ENCODE measurements at regions not wholly inside any gene's neighbourhood (a gene's known extent, or its start where the extent isn't known, plus 50 kb on each side); places are given as distances from the start of the nearest gene placed in this dataset.

DNA sequence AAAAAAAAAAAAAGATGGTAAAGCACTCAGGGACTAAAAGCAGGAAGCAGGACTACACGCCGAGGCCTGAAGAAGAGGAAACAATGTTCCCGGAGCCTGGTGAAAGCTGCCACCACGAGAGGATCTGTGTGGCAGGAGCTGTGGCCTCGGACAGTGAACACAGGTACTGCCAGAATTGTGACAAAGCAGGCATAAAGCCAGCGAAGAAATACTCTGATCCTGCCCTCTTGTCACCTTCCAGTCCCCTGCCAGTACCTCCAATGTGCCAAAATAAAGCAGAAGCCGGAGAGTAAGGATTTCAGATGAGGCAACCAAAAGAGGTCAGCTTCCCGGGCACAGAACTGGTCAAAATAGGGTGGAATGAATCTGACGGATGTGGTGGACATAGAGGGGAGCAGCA lies 211.5 kb upstream of the TARS1 start:
- Histone ChIP-seq H3K27ac (ENCODE audit: low read depth in 1 of 2, low read length in 2 of 2) (peak overlapping the region; percentile 2 to 47), H3K4me1 (ENCODE audit: control insufficient read depth in 1 of 2, insufficient read depth in 2 of 2, low read length in 2 of 2) (peaks cover 5 to 8% of the 10 kb centered on the region in 2 donors), H3K9me3 (ENCODE audit: control insufficient read depth, low read length) (no peaks in the 10 kb centered on the region), H3K4me3 (ENCODE audit: low read length in 2 of 2) (no peak overlapping the region), H3K27me3 (ENCODE audit: control insufficient read depth in 1 of 2, insufficient read depth in 2 of 2, low read length in 1 of 2) (no peaks in the 10 kb centered on the region), H3K36me3 (ENCODE audit: control insufficient read depth in 1 of 2, insufficient read depth in 2 of 2, low read length in 1 of 2) (no peaks in the 10 kb centered on the region)
- intact Hi-C loops (cut with DNase I) = no loop called here
- WGBS, 2 donors = 4 to 8% methylated on average over 9 of the region's 9 CpGs
- DNase-seq (no peak), ATAC-seq (ENCODE audit: low FRiP score) (no peak)

DNA sequence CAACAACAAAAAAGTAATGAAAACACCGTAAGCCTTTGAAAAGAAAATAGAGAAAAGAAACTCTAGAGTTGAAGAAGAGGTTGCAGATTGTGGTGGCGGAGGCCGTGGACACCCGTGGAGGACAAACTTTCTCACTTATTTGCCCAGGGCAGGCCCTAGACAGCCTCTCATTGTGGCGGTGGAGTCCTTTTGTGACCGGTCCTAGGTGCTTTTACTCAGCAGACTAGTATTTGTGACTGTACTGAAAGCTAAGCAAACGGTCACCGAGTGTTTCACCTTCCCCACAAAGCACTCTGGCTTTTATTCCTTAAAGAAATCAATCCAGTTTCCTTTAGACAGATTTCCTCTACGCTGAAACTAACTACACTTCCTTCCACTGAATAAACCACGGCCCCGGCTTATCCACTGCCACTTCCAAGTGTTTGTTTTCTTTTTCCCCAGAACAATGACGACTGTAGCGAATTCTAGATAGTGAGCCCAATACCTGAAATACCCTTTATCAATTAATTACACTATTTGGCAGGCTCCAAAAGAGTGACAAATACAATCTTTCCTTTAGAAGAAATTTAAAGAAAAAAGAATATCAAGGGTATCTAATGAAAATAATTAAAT lies 210.2 kb upstream of the TARS1 start:
- WGBS, 2 donors = 21 to 45% methylated on average over 13 of the region's 13 CpGs
- ATAC-seq (ENCODE audit: low FRiP score) = no peak
- H3K4me3 ChIP-seq (ENCODE audit: low read length in 2 of 2) = no peak overlapping the region
- no peak for DNase-seq
- H3K27me3 ChIP-seq (ENCODE audit: control insufficient read depth in 1 of 2, insufficient read depth in 2 of 2, low read length in 1 of 2) = no peaks in the 10 kb centered on the region
- no peaks in the 10 kb centered on the region for H3K9me3 ChIP-seq (ENCODE audit: control insufficient read depth, low read length)
- peaks cover 5 to 8% of the 10 kb centered on the region in 2 donors for H3K4me1 ChIP-seq (ENCODE audit: control insufficient read depth in 1 of 2, insufficient read depth in 2 of 2, low read length in 2 of 2)
- peak overlapping the region in 1 of 2 donors; percentile 36 for H3K27ac ChIP-seq (ENCODE audit: low read depth in 1 of 2, low read length in 2 of 2)
- H3K36me3 ChIP-seq (ENCODE audit: control insufficient read depth in 1 of 2, insufficient read depth in 2 of 2, low read length in 1 of 2) = no peaks in the 10 kb centered on the region
- intact Hi-C loops (cut with DNase I) = no loop called here

DNA sequence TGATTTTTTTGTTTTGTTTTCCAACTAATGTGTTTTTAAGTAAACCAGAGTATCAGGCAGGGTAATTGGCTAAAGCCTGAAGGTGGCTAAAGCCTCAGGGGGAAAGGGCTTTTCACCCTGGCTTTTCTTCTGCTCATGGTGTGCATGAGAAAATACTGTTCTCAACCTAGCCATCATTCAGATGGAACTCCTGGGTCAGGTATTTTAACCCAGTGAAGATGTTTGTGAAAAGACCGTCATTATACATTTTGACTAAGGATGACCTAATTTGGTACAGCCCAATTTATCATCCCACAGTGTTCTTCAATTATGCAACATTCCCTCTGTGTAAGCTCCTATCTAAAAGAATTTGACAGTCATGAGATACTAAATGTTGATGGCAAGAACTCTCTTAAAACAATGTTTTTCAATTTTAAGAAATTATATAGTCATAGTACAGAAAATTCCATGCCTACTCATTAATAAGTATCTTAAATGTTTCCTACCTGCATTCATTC lies 209.5 kb upstream of the TARS1 start:
- ATAC-seq (ENCODE audit: low FRiP score) (no peak), DNase-seq (no peak)
- 83 to 88% methylated on average over 1 of the region's 1 CpG for WGBS, 2 donors
- no peak overlapping the region for H3K4me3 ChIP-seq (ENCODE audit: low read length in 2 of 2)
- no peaks in the 10 kb centered on the region for H3K36me3 ChIP-seq (ENCODE audit: control insufficient read depth in 1 of 2, insufficient read depth in 2 of 2, low read length in 1 of 2)
- intact Hi-C loops (cut with DNase I) = no loop called here
- peaks cover 5 to 8% of the 10 kb centered on the region in 2 donors for H3K4me1 ChIP-seq (ENCODE audit: control insufficient read depth in 1 of 2, insufficient read depth in 2 of 2, low read length in 2 of 2)
- no peaks in the 10 kb centered on the region for H3K9me3 ChIP-seq (ENCODE audit: control insufficient read depth, low read length)
- no peak overlapping the region for H3K27ac ChIP-seq (ENCODE audit: low read depth in 1 of 2, low read length in 2 of 2)
- H3K27me3 ChIP-seq (ENCODE audit: control insufficient read depth in 1 of 2, insufficient read depth in 2 of 2, low read length in 1 of 2) = no peaks in the 10 kb centered on the region

DNA sequence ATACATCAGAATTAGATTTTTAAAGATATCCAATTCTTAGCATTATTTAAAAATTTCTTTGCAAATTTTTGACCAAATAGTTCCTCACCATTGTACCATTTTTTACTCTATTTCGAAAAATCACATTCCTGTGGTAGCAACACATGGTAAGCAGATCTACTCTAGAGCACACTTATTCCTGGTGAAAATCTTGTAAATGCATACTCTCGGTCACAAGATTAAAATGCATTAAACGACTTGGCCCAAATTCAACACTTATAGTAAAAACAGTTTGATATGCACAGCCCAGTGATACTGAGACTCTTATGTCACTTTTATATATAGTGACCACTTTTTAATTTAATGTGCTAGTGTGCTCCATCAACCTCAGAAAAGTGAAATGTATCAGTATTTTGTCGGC lies 208.8 kb upstream of the TARS1 start:
- DNase-seq = no peak
- 74 to 77% methylated on average over 4 of the region's 4 CpGs for WGBS, 2 donors
- H3K4me3 ChIP-seq (ENCODE audit: low read length in 2 of 2) = no peak overlapping the region
- peaks cover 5 to 8% of the 10 kb centered on the region in 2 donors for H3K4me1 ChIP-seq (ENCODE audit: control insufficient read depth in 1 of 2, insufficient read depth in 2 of 2, low read length in 2 of 2)
- H3K27ac ChIP-seq (ENCODE audit: low read depth in 1 of 2, low read length in 2 of 2) = no peak overlapping the region
- H3K36me3 ChIP-seq (ENCODE audit: control insufficient read depth in 1 of 2, insufficient read depth in 2 of 2, low read length in 1 of 2) = no peaks in the 10 kb centered on the region
- H3K9me3 ChIP-seq (ENCODE audit: control insufficient read depth, low read length) = no peaks in the 10 kb centered on the region
- no peak for ATAC-seq (ENCODE audit: low FRiP score)
- intact Hi-C loops (cut with DNase I) = no loop called here
- no peaks in the 10 kb centered on the region for H3K27me3 ChIP-seq (ENCODE audit: control insufficient read depth in 1 of 2, insufficient read depth in 2 of 2, low read length in 1 of 2)

DNA sequence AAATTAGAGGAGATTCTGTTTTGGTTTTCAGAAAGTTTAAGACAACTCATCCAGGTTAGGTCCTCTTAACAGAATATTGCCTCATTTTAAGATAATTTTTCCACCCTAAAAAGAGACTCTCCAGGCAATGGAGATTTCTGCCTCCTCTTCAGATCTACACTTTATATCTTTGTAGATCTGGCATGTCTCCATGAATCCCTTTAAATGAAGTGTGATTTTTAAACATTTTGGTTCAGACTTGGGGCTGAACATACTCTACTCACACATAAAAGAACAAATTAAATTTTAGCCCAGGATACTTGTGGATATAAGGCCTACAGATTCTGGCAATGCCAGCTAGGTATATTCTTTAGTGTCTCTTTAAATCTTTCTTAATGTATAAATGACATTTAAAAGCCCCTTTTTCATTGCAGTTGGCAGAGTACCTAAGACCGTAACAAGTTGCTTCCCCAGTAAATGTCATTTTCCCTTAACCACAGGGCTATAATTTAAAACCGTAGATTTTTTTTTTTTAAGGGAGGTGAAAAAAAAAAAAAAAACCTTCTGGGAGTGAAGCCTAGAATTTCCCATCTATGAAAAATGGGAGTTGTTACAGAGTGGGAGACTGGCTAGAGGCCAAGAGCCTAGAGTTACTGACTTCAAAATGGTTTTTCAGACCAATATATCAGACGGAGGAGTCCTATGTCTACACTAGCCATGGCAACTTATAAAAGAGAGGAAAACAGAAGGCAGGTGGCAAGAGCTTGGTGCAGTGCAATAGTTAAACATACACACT lies 207.8 kb upstream of the TARS1 start:
- no peaks in the 10 kb centered on the region for H3K27me3 ChIP-seq (ENCODE audit: control insufficient read depth in 1 of 2, insufficient read depth in 2 of 2, low read length in 1 of 2)

DNA sequence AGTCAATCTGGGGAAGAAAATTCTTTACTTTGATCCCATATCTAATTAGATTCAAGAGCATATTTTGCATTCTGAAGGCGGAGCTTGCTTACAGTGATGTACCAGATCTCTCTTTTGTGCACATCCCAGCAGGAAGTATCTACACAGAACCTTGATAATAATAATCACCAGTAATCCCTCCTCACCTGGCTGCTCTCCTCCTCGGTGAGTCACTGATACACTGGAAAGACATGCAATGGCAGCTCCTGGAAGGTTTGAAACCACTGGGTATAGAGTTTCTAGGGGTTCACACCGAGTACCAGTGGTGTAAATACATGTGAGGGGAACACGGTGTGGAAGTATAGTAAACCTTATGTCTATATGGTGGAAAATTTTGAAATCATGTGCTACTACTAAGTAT lies 205.5 kb upstream of the TARS1 start:
- no peak overlapping the region for H3K27ac ChIP-seq (ENCODE audit: low read depth in 1 of 2, low read length in 2 of 2)
- H3K4me1 ChIP-seq (ENCODE audit: control insufficient read depth in 1 of 2, insufficient read depth in 2 of 2, low read length in 2 of 2) = peaks cover 0 to 2% of the 10 kb centered on the region in 2 donors
- intact Hi-C loops (cut with DNase I) = no loop called here
- H3K9me3 ChIP-seq (ENCODE audit: control insufficient read depth, low read length) = no peaks in the 10 kb centered on the region
- ATAC-seq (ENCODE audit: low FRiP score) (no peak), DNase-seq (no peak)
- H3K36me3 ChIP-seq (ENCODE audit: control insufficient read depth in 1 of 2, insufficient read depth in 2 of 2, low read length in 1 of 2) = no peaks in the 10 kb centered on the region
- no peak overlapping the region for H3K4me3 ChIP-seq (ENCODE audit: low read length in 2 of 2)
- no peaks in the 10 kb centered on the region for H3K27me3 ChIP-seq (ENCODE audit: control insufficient read depth in 1 of 2, insufficient read depth in 2 of 2, low read length in 1 of 2)
- 96 to 97% methylated on average over 4 of the region's 4 CpGs for WGBS, 2 donors

More for the DNA sequence above, 207.8 kb upstream of the TARS1 start:
- no peaks in the 10 kb centered on the region for H3K9me3 ChIP-seq (ENCODE audit: control insufficient read depth, low read length)
- peaks cover 5 to 8% of the 10 kb centered on the region in 2 donors for H3K4me1 ChIP-seq (ENCODE audit: control insufficient read depth in 1 of 2, insufficient read depth in 2 of 2, low read length in 2 of 2)
- WGBS, 2 donors = 3 to 11% methylated on average over 3 of the region's 3 CpGs
- H3K36me3 ChIP-seq (ENCODE audit: control insufficient read depth in 1 of 2, insufficient read depth in 2 of 2, low read length in 1 of 2) = no peaks in the 10 kb centered on the region
- peak overlapping the region in 1 of 2 donors; percentile 14 for H3K27ac ChIP-seq (ENCODE audit: low read depth in 1 of 2, low read length in 2 of 2)
- no peak overlapping the region for H3K4me3 ChIP-seq (ENCODE audit: low read length in 2 of 2)
- ATAC-seq (ENCODE audit: low FRiP score) = no peak
- no peak for DNase-seq
- intact Hi-C loops (cut with DNase I) = no loop called here

DNA sequence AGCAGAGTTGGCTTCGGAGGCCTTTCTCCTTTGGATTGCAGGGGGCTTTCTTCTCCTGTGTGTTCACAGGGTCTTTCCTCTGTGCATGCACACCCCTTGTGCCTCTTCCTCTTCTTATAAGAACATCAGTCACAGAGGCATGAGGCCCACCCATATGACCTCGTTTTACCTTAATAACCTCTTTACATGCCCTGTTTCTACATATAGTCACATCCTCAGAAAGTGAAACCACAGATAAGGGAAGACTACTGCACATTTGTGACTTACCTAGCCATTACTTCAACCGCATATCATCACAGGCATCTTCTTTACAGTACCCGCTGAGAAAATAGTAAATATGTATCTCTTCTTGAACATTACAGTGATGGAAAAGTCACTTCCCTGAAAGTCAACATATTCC lies 204.9 kb upstream of the TARS1 start:
- DNase-seq = no peak
- H3K27ac ChIP-seq (ENCODE audit: low read depth in 1 of 2, low read length in 2 of 2) = no peak overlapping the region
- intact Hi-C loops (cut with DNase I) = no loop called here
- peaks cover 0 to 2% of the 10 kb centered on the region in 2 donors for H3K4me1 ChIP-seq (ENCODE audit: control insufficient read depth in 1 of 2, insufficient read depth in 2 of 2, low read length in 2 of 2)
- ATAC-seq (ENCODE audit: low FRiP score) = no peak
- H3K4me3 ChIP-seq (ENCODE audit: low read length in 2 of 2) = no peak overlapping the region
- no peaks in the 10 kb centered on the region for H3K9me3 ChIP-seq (ENCODE audit: control insufficient read depth, low read length)
- no peaks in the 10 kb centered on the region for H3K36me3 ChIP-seq (ENCODE audit: control insufficient read depth in 1 of 2, insufficient read depth in 2 of 2, low read length in 1 of 2)
- WGBS, 2 donors = 92 to 95% methylated on average over 4 of the region's 4 CpGs
- no peaks in the 10 kb centered on the region for H3K27me3 ChIP-seq (ENCODE audit: control insufficient read depth in 1 of 2, insufficient read depth in 2 of 2, low read length in 1 of 2)

DNA sequence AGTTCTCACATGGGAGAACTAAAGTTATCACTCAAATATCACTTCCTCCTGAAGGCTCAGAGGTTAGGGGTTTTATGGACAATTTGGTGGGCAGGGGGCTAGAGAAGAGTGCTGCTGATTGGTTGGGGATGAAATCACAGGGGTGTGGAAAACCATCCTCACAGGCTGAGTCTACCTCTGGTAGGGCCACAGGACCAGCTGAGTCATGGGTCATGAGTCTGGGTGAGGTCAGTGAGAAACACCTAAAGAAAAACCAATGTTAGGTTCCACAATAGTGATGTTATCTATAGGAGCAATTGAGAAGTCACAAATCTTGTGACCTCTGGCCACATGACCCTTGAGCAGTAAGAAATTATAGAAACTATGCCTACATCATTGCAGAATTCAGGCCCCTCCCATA lies 203.3 kb upstream of the TARS1 start:
- no peak overlapping the region for H3K27ac ChIP-seq (ENCODE audit: low read depth in 1 of 2, low read length in 2 of 2)
- DNase-seq (no peak), ATAC-seq (ENCODE audit: low FRiP score) (no peak)
- H3K4me1 ChIP-seq (ENCODE audit: control insufficient read depth in 1 of 2, insufficient read depth in 2 of 2, low read length in 2 of 2) = peaks cover 0 to 2% of the 10 kb centered on the region in 2 donors
- no peak overlapping the region for H3K4me3 ChIP-seq (ENCODE audit: low read length in 2 of 2)
- H3K27me3 ChIP-seq (ENCODE audit: control insufficient read depth in 1 of 2, insufficient read depth in 2 of 2, low read length in 1 of 2) = no peaks in the 10 kb centered on the region
- no peaks in the 10 kb centered on the region for H3K36me3 ChIP-seq (ENCODE audit: control insufficient read depth in 1 of 2, insufficient read depth in 2 of 2, low read length in 1 of 2)
- intact Hi-C loops (cut with DNase I) = no loop called here
- no peaks in the 10 kb centered on the region for H3K9me3 ChIP-seq (ENCODE audit: control insufficient read depth, low read length)

Data from aorta (tissue), 5 donors.